SK-N-MC (cell line): ENCODE measurements at regions not wholly inside any gene's neighbourhood (a gene's known extent, or its start where the extent isn't known, plus 50 kb on each side); places are given as distances from the start of the nearest gene placed in this dataset.

ENCODE experiments used
- DNase-seq: peaks from one replicate; pipeline ENCODE4 v3.0.0-alpha.2; 2011; ENCODE audit warnings: low read depth, low spot score
- H3K27ac ChIP-seq: fragments of 200-600 bp; sonication (generic); 2 replicates; pipeline ENCODE4 v1.5.1; 2016; ENCODE audit warnings: mixed run types
- H3K36me3 ChIP-seq: fragments of 200-600 bp; sonication (generic); 2 replicates; pipeline ENCODE4 v1.6.1; 2017; ENCODE audit warnings: antibody characterized with exemption, low read length, mixed read lengths; ENCODE audit not compliant: insufficient read depth
- H3K4me3 ChIP-seq: fragments of 200-600 bp; sonication (generic); 2 replicates; pipeline ENCODE4 v1.5.1; 2016
- H3K9ac ChIP-seq: fragments of 200-600 bp; sonication (generic); 2 replicates; pipeline ENCODE4 v1.8.0; 2017; ENCODE audit warnings: mixed run types, mixed read lengths; ENCODE audit not compliant: insufficient read length
- H3K9me3 ChIP-seq: fragments of 200-600 bp; sonication (generic); 2 replicates; pipeline ENCODE4 v1.6.1; 2017; ENCODE audit warnings: low read depth, mild to moderate bottlenecking, antibody characterized with exemption, low read length, moderate library complexity, mixed read lengths
- EZH2 ChIP-seq: fragments of 200-600 bp; sonication (generic); IDR thresholded peaks from one replicate; pipeline ENCODE4 v1.6.1; 2017; ENCODE audit warnings: antibody characterized with exemption
- FOXP2 ChIP-seq: optimal IDR thresholded peaks from 2 replicates; pipeline ENCODE3; 2011; ENCODE audit warnings: mild to moderate bottlenecking, moderate library complexity; ENCODE audit not compliant: insufficient read depth; ENCODE audit errors: extremely low read length, control extremely low read depth
- POLR2AphosphoS5 ChIP-seq: IDR thresholded peaks from 2 replicates; pipeline ENCODE4 v1.6.1; 2012; ENCODE audit warnings: mild to moderate bottlenecking, low read depth, low read length, borderline replicate concordance

GRCh38 chr18:60538891-60539290 lies 166.3 kb upstream of the MC4R start:
- Histone ChIP-seq H3K9ac (no peak overlapping the region), H3K4me3 (no peak overlapping the region), H3K27ac (no peak overlapping the region), H3K36me3 (no peaks in the 10 kb centered on the region), H3K9me3 (no peaks in the 10 kb centered on the region)
- no peak for DNase-seq
- TF ChIP-seq FOXP2 (no peak), POLR2AphosphoS5 (no peak), EZH2 (no peak)

GRCh38 chr18:60541661-60542060 lies 169.1 kb upstream of the MC4R start:
- no peak for DNase-seq
- Histone ChIP-seq H3K36me3 (no peaks in the 10 kb centered on the region), H3K9me3 (no peaks in the 10 kb centered on the region), H3K4me3 (no peak overlapping the region), H3K27ac (no peak overlapping the region), H3K9ac (no peak overlapping the region)
- TF ChIP-seq EZH2 (no peak), POLR2AphosphoS5 (no peak), FOXP2 (no peak)

GRCh38 chr18:60543646-60544045 lies 171.1 kb upstream of the MC4R start:
- Histone ChIP-seq H3K9ac (no peak overlapping the region), H3K4me3 (no peak overlapping the region), H3K27ac (no peak overlapping the region), H3K9me3 (no peaks in the 10 kb centered on the region), H3K36me3 (no peaks in the 10 kb centered on the region)
- TF ChIP-seq EZH2 (no peak), FOXP2 (no peak), POLR2AphosphoS5 (no peak)
- no peak for DNase-seq

GRCh38 chr18:60549338-60549960 lies 176.9 kb upstream of the MC4R start:
- Histone ChIP-seq H3K9ac (no peak overlapping the region), H3K9me3 (no peaks in the 10 kb centered on the region), H3K4me3 (no peak overlapping the region), H3K36me3 (no peaks in the 10 kb centered on the region), H3K27ac (no peak overlapping the region)
- peak; percentile 64 for DNase-seq
- TF ChIP-seq FOXP2 (no peak), EZH2 (no peak), POLR2AphosphoS5 (no peak)

- Histone ChIP-seq H3K4me3 (no peak overlapping the region), H3K9me3 (no peaks in the 10 kb centered on the region), H3K27ac (no peak overlapping the region), H3K36me3 (no peaks in the 10 kb centered on the region), H3K9ac (no peak overlapping the region)
- DNase-seq = no peak
- TF ChIP-seq EZH2 (no peak), FOXP2 (no peak), POLR2AphosphoS5 (no peak)
Measured at GRCh38 chr18:60552948-60553347, 180.4 kb upstream of the MC4R start.

- TF ChIP-seq FOXP2 = no peak
- TF ChIP-seq POLR2AphosphoS5 = no peak
- TF ChIP-seq EZH2 = no peak
Measured at GRCh38 chr18:60554967-60555366, 182.4 kb upstream of the MC4R start.

GRCh38 chr18:60555625-60556024 lies 183.1 kb upstream of the MC4R start:
- Histone ChIP-seq H3K9me3 (no peaks in the 10 kb centered on the region), H3K9ac (no peak overlapping the region), H3K27ac (no peak overlapping the region), H3K36me3 (no peaks in the 10 kb centered on the region), H3K4me3 (no peak overlapping the region)
- no peak for TF ChIP-seq POLR2AphosphoS5
- TF ChIP-seq EZH2 = no peak
- TF ChIP-seq FOXP2 = no peak
- DNase-seq = no peak

More at GRCh38 chr18:60554967-60555366, 182.4 kb upstream of the MC4R start:
- Histone ChIP-seq H3K36me3 (no peaks in the 10 kb centered on the region), H3K9ac (no peak overlapping the region), H3K27ac (no peak overlapping the region), H3K9me3 (no peaks in the 10 kb centered on the region), H3K4me3 (no peak overlapping the region)
- no peak for DNase-seq

GRCh38 chr18:60556326-60556725 lies 183.8 kb upstream of the MC4R start:
- no peak for DNase-seq
- Histone ChIP-seq H3K27ac (no peak overlapping the region), H3K9me3 (no peaks in the 10 kb centered on the region), H3K4me3 (no peak overlapping the region), H3K36me3 (no peaks in the 10 kb centered on the region), H3K9ac (no peak overlapping the region)
- TF ChIP-seq FOXP2 (no peak), EZH2 (no peak), POLR2AphosphoS5 (no peak)

GRCh38 chr18:60560071-60560470 lies 187.5 kb upstream of the MC4R start:
- Histone ChIP-seq H3K36me3 (no peaks in the 10 kb centered on the region), H3K9me3 (no peaks in the 10 kb centered on the region), H3K9ac (no peak overlapping the region), H3K4me3 (no peak overlapping the region), H3K27ac (no peak overlapping the region)
- TF ChIP-seq FOXP2 = no peak
- no peak for TF ChIP-seq POLR2AphosphoS5
- TF ChIP-seq EZH2 = no peak
- no peak for DNase-seq
